A673 (cell line): ENCODE measurements at regions not wholly inside any gene's neighbourhood (a gene's known extent, or its start where the extent isn't known, plus 50 kb on each side); places are given as distances from the start of the nearest gene placed in this dataset.

ENCODE experiments used
- BruUV-seq: library from RNA; stranded (reverse); fragments of 400-500 nt; replicated peaks from 2 replicates; lab custom pipeline; 2021; lab: Mats Ljungman, UMichigan
- CTCF ChIA-PET: fragments of 300-600 bp; sonication (Branson Sonifier 250); formaldehyde crosslinking; loops from one replicate; lab custom pipeline; 2022; ENCODE audit warnings: antibody characterized with exemption; lab: Charles Lee
- POLR2A ChIA-PET: fragments of 300-600 bp; sonication (Branson Sonifier 250); formaldehyde crosslinking; loops from one replicate; lab custom pipeline; 2022; ENCODE audit warnings: antibody characterized with exemption; ENCODE audit not compliant: low non-redundant PET; lab: Charles Lee
- DNase-seq: peaks from one replicate; pipeline ENCODE4 v3.0.0-alpha.2; 2015; ENCODE audit warnings: low spot score
- H3K27ac ChIP-seq: fragments of 200-600 bp; sonication (generic); 2 replicates; pipeline ENCODE4 v1.5.1; 2016; ENCODE audit warnings: mixed run types, low read depth, mild to moderate bottlenecking, mixed read lengths, antibody characterized with exemption, low read length; ENCODE audit not compliant: poor library complexity, severe bottlenecking
- H3K27me3 ChIP-seq: fragments of 200-600 bp; sonication (generic); replicated peaks from 2 replicates; pipeline ENCODE4 v1.6.1; 2017; ENCODE audit warnings: mixed run types, low read depth, mild to moderate bottlenecking, mixed read lengths, antibody characterized with exemption, low read length; ENCODE audit not compliant: insufficient read depth, poor library complexity
- H3K36me3 ChIP-seq: fragments of 200-600 bp; sonication (generic); 2 replicates; pipeline ENCODE4 v1.6.1; 2016; ENCODE audit warnings: mixed run types, mild to moderate bottlenecking, mixed read lengths, antibody characterized with exemption, low read length; ENCODE audit not compliant: insufficient read depth, poor library complexity, severe bottlenecking
- H3K4me1 ChIP-seq: fragments of 200-600 bp; sonication (generic); 2 replicates; pipeline ENCODE4 v1.6.1; 2017; ENCODE audit warnings: mixed run types, mild to moderate bottlenecking, mixed read lengths, antibody characterized with exemption, low read length; ENCODE audit not compliant: insufficient read depth, poor library complexity, severe bottlenecking
- H3K4me3 ChIP-seq: fragments of 200-600 bp; sonication (generic); 2 replicates; pipeline ENCODE4 v1.5.1; 2016; ENCODE audit warnings: low read depth, mixed run types, mild to moderate bottlenecking, mixed read lengths, low read length; ENCODE audit not compliant: poor library complexity, severe bottlenecking
- H3K9me3 ChIP-seq: fragments of 200-600 bp; sonication (generic); 2 replicates; pipeline ENCODE4 v1.6.1; 2016; ENCODE audit warnings: mixed run types, low read depth, mild to moderate bottlenecking, mixed read lengths, antibody characterized with exemption, low read length; ENCODE audit not compliant: poor library complexity, severe bottlenecking
- CTCF ChIP-seq: fragments of 300-800, 200-600 bp; sonication (generic); conservative IDR thresholded peaks from 2 replicates; pipeline ENCODE4 v1.5.1; 2017; ENCODE audit warnings: low read depth, mild to moderate bottlenecking, antibody characterized with exemption, low read length, moderate library complexity, mixed read lengths
- EZH2 ChIP-seq: fragments of 200-600 bp; sonication (generic); IDR thresholded peaks from 2 replicates; pipeline ENCODE4 v1.6.1; 2017; ENCODE audit warnings: borderline replicate concordance, low read depth, mild to moderate bottlenecking, mixed read lengths, antibody characterized with exemption, low read length; ENCODE audit not compliant: poor library complexity, severe bottlenecking
- intact Hi-C: fragments of 100-400 bp; cut with micrococcal nuclease; formaldehyde crosslinking; loops from one replicate; pipeline ENCODE4 v1.10.0; 2022; ENCODE audit not compliant: unreplicated experiment

GRCh38 chr17:74098136-74099024, 105.1 kb upstream of the RPL38 start:
- no peak for DNase-seq
- intact Hi-C loops = no loop called here
- no TSS peak for BruUV-seq
- Histone ChIP-seq H3K4me1 (no peaks in the 10 kb centered on the region), H3K4me3 (no peak overlapping the region), H3K27ac (no peak overlapping the region), H3K9me3 (no peaks in the 10 kb centered on the region), H3K27me3 (peaks cover 6% of the 10 kb centered on the region), H3K36me3 (no peaks in the 10 kb centered on the region)
- no peak for TF ChIP-seq CTCF
- TF ChIP-seq EZH2 = no peak
- CTCF ChIA-PET = no interaction called here
- POLR2A ChIA-PET = no interaction called here

- Histone ChIP-seq H3K27ac (no peak overlapping the region), H3K4me3 (no peak overlapping the region), H3K9me3 (no peaks in the 10 kb centered on the region), H3K36me3 (no peaks in the 10 kb centered on the region), H3K4me1 (no peaks in the 10 kb centered on the region), H3K27me3 (peaks cover 6% of the 10 kb centered on the region)
- ChIA-PET POLR2A (no interaction called here), CTCF (no interaction called here)
- no peak for DNase-seq
- BruUV-seq = no TSS peak
- intact Hi-C loops = no loop called here
- TF ChIP-seq CTCF = no peak
- no peak for TF ChIP-seq EZH2
These were observed 103.8 kb upstream of the RPL38 start for GRCh38 chr17:74099442-74100340.

- CTCF ChIA-PET = no interaction called here
- DNase-seq = no peak
- Histone ChIP-seq H3K4me1 (no peaks in the 10 kb centered on the region), H3K27me3 (peaks cover 6% of the 10 kb centered on the region), H3K9me3 (no peaks in the 10 kb centered on the region), H3K4me3 (no peak overlapping the region), H3K36me3 (no peaks in the 10 kb centered on the region), H3K27ac (no peak overlapping the region)
- intact Hi-C loops = no loop called here
- POLR2A ChIA-PET = no interaction called here
- BruUV-seq = no TSS peak
- TF ChIP-seq EZH2 = no peak
These were observed 98.6 kb upstream of the RPL38 start for GRCh38 chr17:74104921-74105320.
